OCI-LY7 (cell line): ENCODE measurements at regions not wholly inside any gene's neighbourhood (a gene's known extent, or its start where the extent isn't known, plus 50 kb on each side); places are given as distances from the start of the nearest gene placed in this dataset.

ENCODE experiments used
- BruUV-seq: library from RNA; stranded (reverse); fragments of 400-500 nt; replicated peaks from 2 replicates; lab custom pipeline; 2021; lab: Mats Ljungman, UMichigan
- CTCF ChIA-PET: fragments of 300-600 bp; sonication (Branson Sonifier 250); formaldehyde crosslinking; loops from one replicate; lab custom pipeline; 2022; ENCODE audit warnings: antibody characterized with exemption; ENCODE audit not compliant: unreplicated experiment; lab: Charles Lee
- POLR2A ChIA-PET: fragments of 300-600 bp; sonication (Branson Sonifier 250); formaldehyde crosslinking; loops from one replicate; lab custom pipeline; 2022; ENCODE audit warnings: antibody characterized with exemption; lab: Charles Lee
- DNase-seq: peaks from one replicate; pipeline ENCODE4 v3.0.0-alpha.2; 2015; ENCODE audit warnings: low spot score
- H2AFZ ChIP-seq: fragments of 200-600 bp; sonication (generic), shearing (Covaris generic); 2 replicates; pipeline ENCODE4 v1.6.1; 2014; ENCODE audit warnings: mild to moderate bottlenecking, antibody characterized with exemption, low read length, moderate library complexity
- H3K27ac ChIP-seq: fragments of 200-600 bp; sonication (generic); 2 replicates; pipeline ENCODE4 v1.5.1; 2014; ENCODE audit warnings: mixed run types, low read depth, mild to moderate bottlenecking, moderate library complexity, low read length, inconsistent platforms; ENCODE audit not compliant: poor library complexity, severe bottlenecking
- H3K36me3 ChIP-seq: fragments of 200-600 bp; sonication (generic); 2 replicates; pipeline ENCODE4 v1.6.1; 2014; ENCODE audit warnings: mild to moderate bottlenecking, antibody characterized with exemption, low read length, moderate library complexity, mixed read lengths; ENCODE audit not compliant: insufficient read depth
- H3K4me1 ChIP-seq: fragments of 200-600 bp; sonication (generic); 2 replicates; pipeline ENCODE4 v1.5.1; 2014; ENCODE audit warnings: mild to moderate bottlenecking, low read length; ENCODE audit not compliant: insufficient read depth, poor library complexity, severe bottlenecking
- H3K4me2 ChIP-seq: fragments of 200-600 bp; sonication (generic); 2 replicates; pipeline ENCODE4 v1.6.1; 2014; ENCODE audit warnings: mild to moderate bottlenecking, low read length
- H3K4me3 ChIP-seq: fragments of 200-600 bp; sonication (generic); 2 replicates; pipeline ENCODE4 v1.5.1; 2014; ENCODE audit warnings: mild to moderate bottlenecking, low read depth, low read length; ENCODE audit not compliant: poor library complexity, severe bottlenecking
- H3K79me2 ChIP-seq: fragments of 200-600 bp; sonication (generic); 2 replicates; pipeline ENCODE4 v1.6.1; 2016; ENCODE audit warnings: low read depth, mild to moderate bottlenecking, low read length, moderate library complexity, mixed read lengths; ENCODE audit not compliant: insufficient read depth
- H3K9me2 ChIP-seq: fragments of 200-600 bp; sonication (generic); 2 replicates; pipeline ENCODE4 v1.6.1; 2016; ENCODE audit warnings: mild to moderate bottlenecking, low read length, mixed read lengths; ENCODE audit not compliant: insufficient read depth
- H3K9me3 ChIP-seq: fragments of 200-600 bp; sonication (generic); 2 replicates; pipeline ENCODE4 v1.6.1; 2014; ENCODE audit warnings: mild to moderate bottlenecking, mixed run types, low read length, mixed read lengths
- H4K20me1 ChIP-seq: fragments of 200-600 bp; sonication (generic); 2 replicates; pipeline ENCODE4 v1.6.1; 2014; ENCODE audit warnings: mild to moderate bottlenecking, antibody characterized with exemption, low read length, moderate library complexity, mixed read lengths; ENCODE audit not compliant: insufficient read depth
- EZH2phosphoT487 ChIP-seq: fragments of 200-600 bp; sonication (generic); IDR thresholded peaks from 2 replicates; pipeline ENCODE4 v1.6.1; 2018; ENCODE audit warnings: low read depth, borderline replicate concordance, mild to moderate bottlenecking, mixed run types, antibody characterized with exemption, low read length, moderate library complexity, mixed read lengths
- intact Hi-C: fragments of 100-400 bp; cut with micrococcal nuclease; formaldehyde crosslinking; loops from one replicate; pipeline ENCODE4 v1.10.0; 2022; ENCODE audit not compliant: unreplicated experiment
- TF ChIP-seq, protein P1 (sequence below): fragments of 200-600 bp; sonication (generic); conservative IDR thresholded peaks from 2 replicates; pipeline ENCODE4 v1.5.1; 2014; ENCODE audit warnings: mild to moderate bottlenecking, antibody characterized with exemption, low read length, moderate library complexity, mixed read lengths

DNA sequence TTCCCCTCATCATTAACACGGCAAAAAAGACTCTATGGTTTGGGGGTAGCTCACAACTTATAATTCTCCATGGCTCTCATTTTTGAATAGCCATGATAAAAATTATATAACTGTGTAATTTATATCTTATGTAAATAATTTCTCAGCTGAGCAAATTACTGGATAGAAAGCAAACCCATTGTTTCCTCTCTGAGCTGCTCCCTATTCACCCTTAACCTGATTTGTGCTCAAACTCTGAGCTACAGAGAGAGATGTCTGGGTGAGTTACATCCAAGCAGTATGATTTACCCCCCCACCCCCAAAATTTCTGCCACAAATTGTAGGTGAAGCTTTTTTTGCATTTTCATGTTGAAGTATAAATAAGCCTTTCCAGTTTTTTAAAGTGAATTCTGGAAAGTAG is 123.7 kb downstream of the TFCP2L1 start:
- intact Hi-C loops: no loop called here
- Histone ChIP-seq H3K4me1 (no peaks in the 10 kb centered on the region), H3K27ac (no peak overlapping the region), H3K4me2 (no peak overlapping the region), H3K36me3 (no peaks in the 10 kb centered on the region), H3K9me2 (no peaks in the 10 kb centered on the region), H3K4me3 (no peak overlapping the region), H4K20me1 (no peaks in the 10 kb centered on the region), H3K79me2 (no peaks in the 10 kb centered on the region), H2AFZ (no peak overlapping the region), H3K9me3 (no peaks in the 10 kb centered on the region)
- CTCF ChIA-PET: no interaction called here
- TF ChIP-seq, protein P1, sequence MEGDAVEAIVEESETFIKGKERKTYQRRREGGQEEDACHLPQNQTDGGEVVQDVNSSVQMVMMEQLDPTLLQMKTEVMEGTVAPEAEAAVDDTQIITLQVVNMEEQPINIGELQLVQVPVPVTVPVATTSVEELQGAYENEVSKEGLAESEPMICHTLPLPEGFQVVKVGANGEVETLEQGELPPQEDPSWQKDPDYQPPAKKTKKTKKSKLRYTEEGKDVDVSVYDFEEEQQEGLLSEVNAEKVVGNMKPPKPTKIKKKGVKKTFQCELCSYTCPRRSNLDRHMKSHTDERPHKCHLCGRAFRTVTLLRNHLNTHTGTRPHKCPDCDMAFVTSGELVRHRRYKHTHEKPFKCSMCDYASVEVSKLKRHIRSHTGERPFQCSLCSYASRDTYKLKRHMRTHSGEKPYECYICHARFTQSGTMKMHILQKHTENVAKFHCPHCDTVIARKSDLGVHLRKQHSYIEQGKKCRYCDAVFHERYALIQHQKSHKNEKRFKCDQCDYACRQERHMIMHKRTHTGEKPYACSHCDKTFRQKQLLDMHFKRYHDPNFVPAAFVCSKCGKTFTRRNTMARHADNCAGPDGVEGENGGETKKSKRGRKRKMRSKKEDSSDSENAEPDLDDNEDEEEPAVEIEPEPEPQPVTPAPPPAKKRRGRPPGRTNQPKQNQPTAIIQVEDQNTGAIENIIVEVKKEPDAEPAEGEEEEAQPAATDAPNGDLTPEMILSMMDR: no peak
- TF ChIP-seq EZH2phosphoT487: no peak
- DNase-seq: no peak
- POLR2A ChIA-PET: interaction anchor here (1.7 kb wide), 1 partner anchor 10 kb away, joined by 6 read pairs; no protein-coding TSS in a partner anchor
- BruUV-seq: no TSS peak

DNA sequence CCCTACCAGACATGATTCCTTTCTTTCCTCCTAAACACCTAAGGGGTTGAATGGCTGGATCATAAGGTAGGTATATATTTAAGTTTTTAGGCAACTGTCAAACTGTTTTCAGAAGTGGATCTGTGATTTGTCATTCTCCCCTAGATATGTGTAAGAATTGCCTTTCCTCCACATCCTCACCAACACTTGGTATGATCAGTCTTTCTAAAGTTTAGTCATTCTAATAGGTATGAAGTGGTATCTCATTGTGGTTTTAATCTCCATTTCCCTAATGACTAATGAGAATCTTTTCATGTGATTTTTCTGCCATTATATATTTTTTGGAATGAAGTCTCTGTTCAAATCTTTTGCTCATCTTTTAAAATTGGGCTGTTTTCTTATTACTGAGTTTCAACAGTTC is 122.1 kb downstream of the TFCP2L1 start:
- no peak for TF ChIP-seq EZH2phosphoT487
- TF ChIP-seq, protein P1: no peak
- H4K20me1 ChIP-seq: no peaks in the 10 kb centered on the region
- DNase-seq: no peak
- CTCF ChIA-PET: no interaction called here
- no TSS peak for BruUV-seq
- H3K27ac ChIP-seq: no peak overlapping the region
- H3K36me3 ChIP-seq: no peaks in the 10 kb centered on the region
- H3K79me2 ChIP-seq: no peaks in the 10 kb centered on the region
- H3K9me3 ChIP-seq: no peaks in the 10 kb centered on the region
- POLR2A ChIA-PET: interaction anchor here (0.8 kb wide), 1 partner anchor 183 kb away, joined by 3 read pairs; no protein-coding TSS in a partner anchor
- no peak overlapping the region for H2AFZ ChIP-seq
- no peaks in the 10 kb centered on the region for H3K4me1 ChIP-seq
- H3K9me2 ChIP-seq: no peaks in the 10 kb centered on the region
- no peak overlapping the region for H3K4me2 ChIP-seq
- intact Hi-C loops: no loop called here
- H3K4me3 ChIP-seq: no peak overlapping the region

DNA sequence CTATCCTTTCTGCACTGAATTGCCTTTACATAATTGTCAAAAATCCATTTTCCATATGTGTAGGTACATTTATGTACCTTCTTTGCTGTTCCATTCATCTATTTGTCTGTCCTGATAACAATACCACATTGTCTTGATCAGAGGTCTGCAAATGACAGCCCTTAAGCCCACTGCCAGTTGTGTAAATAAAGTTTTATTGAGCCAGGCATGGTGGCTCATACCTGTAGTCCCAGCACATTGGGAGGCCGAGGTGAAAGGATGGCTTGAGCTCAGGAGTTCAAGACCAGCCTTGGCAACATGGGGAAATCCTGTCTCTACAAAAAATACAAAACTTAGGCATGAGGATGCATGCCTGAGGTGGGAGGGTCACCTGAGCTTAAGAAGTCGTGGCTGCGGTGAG is 121.0 kb downstream of the TFCP2L1 start:
- DNase-seq: no peak
- TF ChIP-seq EZH2phosphoT487: no peak
- TF ChIP-seq, protein P1: no peak
- H3K79me2 ChIP-seq: no peaks in the 10 kb centered on the region
- no TSS peak for BruUV-seq
- intact Hi-C loops: no loop called here
- no peaks in the 10 kb centered on the region for H3K4me1 ChIP-seq
- H3K9me2 ChIP-seq: no peaks in the 10 kb centered on the region
- H3K27ac ChIP-seq: no peak overlapping the region
- no peaks in the 10 kb centered on the region for H3K9me3 ChIP-seq
- H2AFZ ChIP-seq: no peak overlapping the region
- no peaks in the 10 kb centered on the region for H4K20me1 ChIP-seq
- H3K4me2 ChIP-seq: no peak overlapping the region
- POLR2A ChIA-PET: no interaction called here
- H3K36me3 ChIP-seq: no peaks in the 10 kb centered on the region
- CTCF ChIA-PET: no interaction called here
- H3K4me3 ChIP-seq: no peak overlapping the region
